A673 (cell line): ENCODE measurements at regions not wholly inside any gene's neighbourhood (a gene's known extent, or its start where the extent isn't known, plus 50 kb on each side); places are given as distances from the start of the nearest gene placed in this dataset.

Experiments used
- BruUV-seq: library from RNA; stranded (reverse); fragments of 400-500 nt; replicated peaks from 2 replicates; lab custom pipeline; 2021; lab: Mats Ljungman, UMichigan
- CTCF ChIA-PET: fragments of 300-600 bp; sonication (Branson Sonifier 250); formaldehyde crosslinking; loops from one replicate; lab custom pipeline; 2022; ENCODE audit warnings: antibody characterized with exemption; lab: Charles Lee
- POLR2A ChIA-PET: fragments of 300-600 bp; sonication (Branson Sonifier 250); formaldehyde crosslinking; loops from one replicate; lab custom pipeline; 2022; ENCODE audit warnings: antibody characterized with exemption; ENCODE audit not compliant: low non-redundant PET; lab: Charles Lee
- DNase-seq: peaks from one replicate; pipeline ENCODE4 v3.0.0-alpha.2; 2015; ENCODE audit warnings: low spot score
- H3K27ac ChIP-seq: fragments of 200-600 bp; sonication (generic); 2 replicates; pipeline ENCODE4 v1.5.1; 2016; ENCODE audit warnings: mixed run types, low read depth, mild to moderate bottlenecking, mixed read lengths, antibody characterized with exemption, low read length; ENCODE audit not compliant: poor library complexity, severe bottlenecking
- H3K27me3 ChIP-seq: fragments of 200-600 bp; sonication (generic); replicated peaks from 2 replicates; pipeline ENCODE4 v1.6.1; 2017; ENCODE audit warnings: mixed run types, low read depth, mild to moderate bottlenecking, mixed read lengths, antibody characterized with exemption, low read length; ENCODE audit not compliant: insufficient read depth, poor library complexity
- H3K36me3 ChIP-seq: fragments of 200-600 bp; sonication (generic); 2 replicates; pipeline ENCODE4 v1.6.1; 2016; ENCODE audit warnings: mixed run types, mild to moderate bottlenecking, mixed read lengths, antibody characterized with exemption, low read length; ENCODE audit not compliant: insufficient read depth, poor library complexity, severe bottlenecking
- H3K4me1 ChIP-seq: fragments of 200-600 bp; sonication (generic); 2 replicates; pipeline ENCODE4 v1.6.1; 2017; ENCODE audit warnings: mixed run types, mild to moderate bottlenecking, mixed read lengths, antibody characterized with exemption, low read length; ENCODE audit not compliant: insufficient read depth, poor library complexity, severe bottlenecking
- H3K4me3 ChIP-seq: fragments of 200-600 bp; sonication (generic); 2 replicates; pipeline ENCODE4 v1.5.1; 2016; ENCODE audit warnings: low read depth, mixed run types, mild to moderate bottlenecking, mixed read lengths, low read length; ENCODE audit not compliant: poor library complexity, severe bottlenecking
- H3K9me3 ChIP-seq: fragments of 200-600 bp; sonication (generic); 2 replicates; pipeline ENCODE4 v1.6.1; 2016; ENCODE audit warnings: mixed run types, low read depth, mild to moderate bottlenecking, mixed read lengths, antibody characterized with exemption, low read length; ENCODE audit not compliant: poor library complexity, severe bottlenecking
- CTCF ChIP-seq: fragments of 300-800, 200-600 bp; sonication (generic); conservative IDR thresholded peaks from 2 replicates; pipeline ENCODE4 v1.5.1; 2017; ENCODE audit warnings: low read depth, mild to moderate bottlenecking, antibody characterized with exemption, low read length, moderate library complexity, mixed read lengths
- EZH2 ChIP-seq: fragments of 200-600 bp; sonication (generic); IDR thresholded peaks from 2 replicates; pipeline ENCODE4 v1.6.1; 2017; ENCODE audit warnings: borderline replicate concordance, low read depth, mild to moderate bottlenecking, mixed read lengths, antibody characterized with exemption, low read length; ENCODE audit not compliant: poor library complexity, severe bottlenecking
- intact Hi-C: fragments of 100-400 bp; cut with micrococcal nuclease; formaldehyde crosslinking; loops from one replicate; pipeline ENCODE4 v1.10.0; 2022; ENCODE audit not compliant: unreplicated experiment

- ChIA-PET POLR2A (no interaction called here), CTCF (no interaction called here)
- Histone ChIP-seq H3K9me3 (no peaks in the 10 kb centered on the region), H3K4me3 (no peak overlapping the region), H3K36me3 (no peaks in the 10 kb centered on the region), H3K27me3 (no peaks in the 10 kb centered on the region), H3K4me1 (no peaks in the 10 kb centered on the region), H3K27ac (no peak overlapping the region)
- intact Hi-C loops: no loop called here
- no TSS peak for BruUV-seq
- no peak for DNase-seq
- TF ChIP-seq CTCF: no peak
- no peak for TF ChIP-seq EZH2
Measured at GRCh38 chr1:187212377-187212776, 383.6 kb downstream of the PLA2G4A start.

GRCh38 chr1:187226396-187226795 lies 397.6 kb downstream of the PLA2G4A start:
- Histone ChIP-seq H3K4me1 (peaks cover 3% of the 10 kb centered on the region), H3K9me3 (no peaks in the 10 kb centered on the region), H3K36me3 (no peaks in the 10 kb centered on the region), H3K27me3 (no peaks in the 10 kb centered on the region), H3K4me3 (no peak overlapping the region), H3K27ac (no peak overlapping the region)
- POLR2A ChIA-PET: no interaction called here
- no peak for TF ChIP-seq EZH2
- TF ChIP-seq CTCF: no peak
- CTCF ChIA-PET: no interaction called here
- DNase-seq: no peak
- no TSS peak for BruUV-seq
- intact Hi-C loops: no loop called here

GRCh38 chr1:187228790-187229189 lies 400.0 kb downstream of the PLA2G4A start:
- H3K27me3 ChIP-seq: no peaks in the 10 kb centered on the region
- ChIA-PET CTCF (no interaction called here), POLR2A (no interaction called here)
- H3K27ac ChIP-seq: no peak overlapping the region
- no peaks in the 10 kb centered on the region for H3K36me3 ChIP-seq
- intact Hi-C loops: no loop called here
- no peak for TF ChIP-seq CTCF
- TF ChIP-seq EZH2: no peak
- DNase-seq: no peak
- no peak overlapping the region for H3K4me3 ChIP-seq
- no peaks in the 10 kb centered on the region for H3K9me3 ChIP-seq
- BruUV-seq: no TSS peak
- H3K4me1 ChIP-seq: peaks cover 3% of the 10 kb centered on the region
